HEK293 (cell line): ENCODE measurements at regions not wholly inside any gene's neighbourhood (a gene's known extent, or its start where the extent isn't known, plus 50 kb on each side); places are given as distances from the start of the nearest gene placed in this dataset.

Source experiments
- CTCF ChIA-PET: fragments of 350-600 bp; formaldehyde crosslinking; extraction: SDS; loops from one replicate; lab custom pipeline; 2021; ENCODE audit warnings: antibody characterized with exemption; lab: Yijun Ruan, JAX
- POLR2A ChIA-PET: fragments of 300-600 bp; formaldehyde crosslinking; extraction: SDS; loops from one replicate; lab custom pipeline; 2020; ENCODE audit warnings: antibody characterized with exemption, inconsistent platforms; lab: Yijun Ruan, JAX
- H3K27ac ChIP-seq: fragments of 200-500 bp; sonication (Bioruptor generic); 2 replicates; pipeline ENCODE4 v1.5.1; 2014; ENCODE audit warnings: low read depth, low read length, control low read depth, inconsistent platforms; ENCODE audit errors: extremely low read depth
- H3K36me3 ChIP-seq, 2 experiments: fragments of 200-500 bp in 1 of 2; sonication (Bioruptor generic) in 1 of 2; 1 replicate in 1 of 2; 2 replicates in 1 of 2; pipeline ENCODE4 v1.5.1; 2014 to 2017; ENCODE audit warnings: inconsistent platforms in 2 of 2, low read length in 2 of 2; ENCODE audit not compliant: control insufficient read depth in 2 of 2, insufficient read depth in 1 of 2
- H3K4me1 ChIP-seq: fragments of 200-500 bp; sonication (Bioruptor generic); 2 replicates; pipeline ENCODE4 v1.5.1; 2014; ENCODE audit warnings: mild to moderate bottlenecking, low read length, inconsistent platforms; ENCODE audit not compliant: control insufficient read depth, insufficient read depth
- H3K4me3 ChIP-seq: 2 replicates; pipeline ENCODE4 v1.5.1; 2011; ENCODE audit warnings: low read depth, mild to moderate bottlenecking, control low read depth, low read length, moderate library complexity
- H3K9me3 ChIP-seq: fragments of 200-500 bp; sonication (Bioruptor generic); 2 replicates; pipeline ENCODE4 v1.5.1; 2014; ENCODE audit warnings: low read depth, low read length, inconsistent platforms; ENCODE audit not compliant: control insufficient read depth, insufficient read depth
- GLI4 ChIP-seq: fragments of 450-650 bp; formaldehyde crosslinking; IDR thresholded peaks from 2 replicates; pipeline ENCODE4 v1.5.1; 2016; ENCODE audit warnings: missing biosample characterization, missing genetic modification characterization
- MYNN ChIP-seq: fragments of 450-650 bp; formaldehyde crosslinking; IDR thresholded peaks from 2 replicates; pipeline ENCODE4 v1.5.1; 2016; ENCODE audit warnings: missing biosample characterization, missing genetic modification characterization, borderline replicate concordance
- PRDM10 ChIP-seq: fragments of 450-650 bp; formaldehyde crosslinking; IDR thresholded peaks from 2 replicates; pipeline ENCODE4 v1.5.1; 2016; ENCODE audit warnings: missing biosample characterization, missing genetic modification characterization
- SCRT1 ChIP-seq: fragments of 450-650 bp; formaldehyde crosslinking; IDR thresholded peaks from 2 replicates; pipeline ENCODE4 v1.5.1; 2016; ENCODE audit warnings: missing biosample characterization, missing genetic modification characterization, borderline replicate concordance
- WT1 ChIP-seq: fragments of 450-650 bp; formaldehyde crosslinking; IDR thresholded peaks from 2 replicates; pipeline ENCODE4 v1.5.1; 2016; ENCODE audit warnings: missing biosample characterization, missing genetic modification characterization
- ZBTB6 ChIP-seq: fragments of 450-650 bp; formaldehyde crosslinking; IDR thresholded peaks from 2 replicates; pipeline ENCODE4 v1.5.1; 2017; ENCODE audit warnings: missing biosample characterization, missing genetic modification characterization
- ZFP3 ChIP-seq: fragments of 450-650 bp; formaldehyde crosslinking; IDR thresholded peaks from 2 replicates; pipeline ENCODE4 v1.5.1; 2016; ENCODE audit warnings: low read depth, missing biosample characterization, missing genetic modification characterization
- ZNF146 ChIP-seq: fragments of 450-650 bp; formaldehyde crosslinking; IDR thresholded peaks from 2 replicates; pipeline ENCODE4 v1.5.1; 2016; ENCODE audit warnings: missing biosample characterization, missing genetic modification characterization
- ZNF174 ChIP-seq: fragments of 450-650 bp; formaldehyde crosslinking; IDR thresholded peaks from 2 replicates; pipeline ENCODE4 v1.5.0; 2017; ENCODE audit warnings: missing biosample characterization, mild to moderate bottlenecking, missing genetic modification characterization
- ZNF211 ChIP-seq: fragments of 450-650 bp; formaldehyde crosslinking; IDR thresholded peaks from 2 replicates; pipeline ENCODE4 v1.5.1; 2016; ENCODE audit warnings: low read depth, missing biosample characterization, missing genetic modification characterization
- ZNF266 ChIP-seq: fragments of 450-650 bp; formaldehyde crosslinking; IDR thresholded peaks from 2 replicates; pipeline ENCODE4 v1.5.1; 2016; ENCODE audit warnings: missing biosample characterization, missing genetic modification characterization, low read depth
- ZNF324 ChIP-seq: fragments of 450-650 bp; formaldehyde crosslinking; IDR thresholded peaks from 2 replicates; pipeline ENCODE4 v1.5.1; 2016; ENCODE audit warnings: missing biosample characterization, missing genetic modification characterization
- ZNF398 ChIP-seq: fragments of 450-650 bp; formaldehyde crosslinking; IDR thresholded peaks from 2 replicates; pipeline ENCODE4 v1.5.1; 2017; ENCODE audit warnings: missing biosample characterization, missing genetic modification characterization
- ZNF433 ChIP-seq: fragments of 450-650 bp; formaldehyde crosslinking; IDR thresholded peaks from 2 replicates; pipeline ENCODE4 v1.5.1; 2016; ENCODE audit warnings: missing biosample characterization, missing genetic modification characterization, low read depth
- ZNF626 ChIP-seq: fragments of 450-650 bp; sonication (Bioruptor Pico); formaldehyde crosslinking; IDR thresholded peaks from 2 replicates; pipeline ENCODE4 v1.5.1; 2018; ENCODE audit warnings: missing biosample characterization, missing genetic modification characterization, inconsistent platforms
- ZNF658 ChIP-seq: fragments of 450-650 bp; formaldehyde crosslinking; IDR thresholded peaks from 2 replicates; pipeline ENCODE4; 2016; ENCODE audit warnings: missing biosample characterization, missing genetic modification characterization
- ZNF677 ChIP-seq: fragments of 450-650 bp; IDR thresholded peaks from 2 replicates; pipeline ENCODE4 v1.5.0; 2018; ENCODE audit warnings: missing biosample characterization, mild to moderate bottlenecking, missing genetic modification characterization, moderate library complexity

- TF ChIP-seq PRDM10 (tag by site-specific recombination) (no peak), ZNF677 (tag by site-specific recombination) (no peak), ZFP3 (tag by site-specific recombination) (no peak), MYNN (no peak), GLI4 (tag by site-specific recombination) (no peak), ZNF266 (tag by site-specific recombination) (no peak), ZNF146 (no peak), ZNF324 (tag by site-specific recombination) (no peak), ZNF174 (tag by site-specific recombination) (no peak), ZNF433 (no peak)
- CTCF ChIA-PET, result interaction anchor here (1.1 kb wide), 1 partner anchor 9 kb away, joined by 5 read pairs; no protein-coding TSS in a partner anchor
- H3K4me3 ChIP-seq, result no peak overlapping the region
- no peak overlapping the region for H3K27ac ChIP-seq
- no peaks in the 10 kb centered on the region for H3K36me3 ChIP-seq
- POLR2A ChIA-PET, result interaction anchor here (0.7 to 1.0 kb wide), 2 partner anchors 130 to 503 kb away, joined by 3 to 4 read pairs; no protein-coding TSS in a partner anchor
- peaks cover 12% of the 10 kb centered on the region for H3K4me1 ChIP-seq
- no peaks in the 10 kb centered on the region for H3K9me3 ChIP-seq
These were observed 129.4 kb downstream of the BASP1 start for GRCh38 chr5:17346811-17347210.

GRCh38 chr5:17352223-17352622, 134.8 kb downstream of the BASP1 start:
- Histone ChIP-seq H3K9me3 (no peaks in the 10 kb centered on the region), H3K36me3 (no peaks in the 10 kb centered on the region; a peak in 1 of 3 replicates), H3K4me1 (no peaks in the 10 kb centered on the region), H3K4me3 (no peak overlapping the region), H3K27ac (no peak overlapping the region)
- ChIA-PET POLR2A (no interaction called here), CTCF (no interaction called here)
- no peak for TF ChIP-seq ZNF211 (tag by site-specific recombination)

GRCh38 chr5:17354265-17354664, 136.8 kb downstream of the BASP1 start:
- no peak overlapping the region for H3K4me3 ChIP-seq
- H3K36me3 ChIP-seq, result no peaks in the 10 kb centered on the region; a peak in 1 of 3 replicates
- H3K9me3 ChIP-seq, result no peaks in the 10 kb centered on the region; the same call in 1 of the 2 replicates
- H3K4me1 ChIP-seq, result 0 out of 2 replicates have a peak, but pooled peaks cover under 1% of the 10 kb centered on the region
- ChIA-PET CTCF (interaction anchor here (0.6 kb wide), 1 partner anchor 115 kb away, joined by 3 read pairs; no protein-coding TSS in a partner anchor), POLR2A (no interaction called here)
- H3K27ac ChIP-seq, result no peak overlapping the region
- TF ChIP-seq ZNF398 (tag by site-specific recombination) (no peak), SCRT1 (tag by site-specific recombination) (no peak), WT1 (tag by site-specific recombination) (no peak), ZNF658 (tag by site-specific recombination) (no peak), ZBTB6 (no peak), ZNF626 (tag by site-specific recombination) (no peak), PRDM10 (tag by site-specific recombination) (no peak)
